Astrocyte (in vitro differentiated cells and primary cell): ENCODE measurements at regions not wholly inside any gene's neighbourhood (a gene's known extent, or its start where the extent isn't known, plus 50 kb on each side); places are given as distances from the start of the nearest gene placed in this dataset.

Experiments
- CTCF ChIP-seq: IDR thresholded peaks from 2 replicates; pipeline ENCODE4 v1.5.1; 2011; ENCODE audit warnings: low read depth, mild to moderate bottlenecking, inconsistent platforms, low read length, moderate library complexity; ENCODE audit not compliant: insufficient read depth
- EZH2 ChIP-seq: IDR thresholded peaks from 2 replicates; pipeline ENCODE4 v1.6.1; 2012; ENCODE audit warnings: mild to moderate bottlenecking, low read length, inconsistent platforms; ENCODE audit not compliant: insufficient read depth

DNA sequence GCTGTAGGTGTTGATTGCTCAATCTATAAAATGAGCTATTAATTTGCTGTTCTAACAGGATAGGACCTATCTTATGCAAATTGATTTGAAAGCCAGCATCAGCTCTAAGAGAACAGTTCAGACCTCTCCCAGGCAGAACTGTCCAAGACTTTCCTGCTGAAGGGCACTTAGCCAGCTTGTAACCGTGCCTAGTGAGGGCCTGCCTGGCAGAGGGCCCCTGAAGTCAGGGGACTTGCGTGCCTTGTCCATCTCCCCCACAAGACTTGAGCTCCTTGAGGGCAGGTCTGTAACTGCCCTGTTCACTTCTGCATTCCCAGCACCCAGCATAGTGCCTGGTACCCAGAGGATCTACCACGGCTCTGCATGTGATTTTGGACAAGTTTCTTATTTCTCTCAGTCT lies 293.4 kb downstream of the CDK5RAP2 start:
- no peak for TF ChIP-seq CTCF
- TF ChIP-seq EZH2, result no peak
